D721Med (cell line): ENCODE measurements at regions not wholly inside any gene's neighbourhood (a gene's known extent, or its start where the extent isn't known, plus 50 kb on each side); places are given as distances from the start of the nearest gene placed in this dataset.

Experiments used
- DNase-seq: peaks from one replicate; pipeline ENCODE4 v3.0.0; 2011; ENCODE audit warnings: low spot score; ENCODE audit not compliant: insufficient read length
- FAIRE-seq: peaks from 2 replicates; lab custom pipeline; 2011; peaks lifted over from hg19 to GRCh38; lab: Jason Lieb, UNC
- CTCF ChIP-seq: IDR thresholded peaks from 2 replicates; pipeline ENCODE4 v1.5.1; 2012; ENCODE audit warnings: mild to moderate bottlenecking, control low read depth; ENCODE audit not compliant: insufficient read depth; ENCODE audit errors: missing control alignments

- DNase-seq (no peak), FAIRE-seq (no peak)
- no peak for TF ChIP-seq CTCF
Observed at GRCh38 chr17:15096511-15096910, 168.6 kb downstream of the PMP22 start.

- FAIRE-seq (no peak), DNase-seq (no peak)
- TF ChIP-seq CTCF: no peak
Observed at GRCh38 chr17:15095935-15096334, 169.2 kb downstream of the PMP22 start.

- no peak for FAIRE-seq
- TF ChIP-seq CTCF: no peak
- DNase-seq: no peak
Observed at GRCh38 chr17:15092762-15093161, 172.4 kb downstream of the PMP22 start.

GRCh38 chr17:15092261-15092660, 172.9 kb downstream of the PMP22 start:
- no peak for TF ChIP-seq CTCF
- DNase-seq (no peak), FAIRE-seq (no peak)

GRCh38 chr17:15091825-15092224, 173.3 kb downstream of the PMP22 start:
- no peak for FAIRE-seq
- no peak for DNase-seq

GRCh38 chr17:15090533-15090932, 174.6 kb downstream of the PMP22 start:
- no peak for DNase-seq
- no peak for FAIRE-seq
- no peak for TF ChIP-seq CTCF

More at GRCh38 chr17:15091825-15092224, 173.3 kb downstream of the PMP22 start:
- peak; percentile 17 for TF ChIP-seq CTCF

- no peak for FAIRE-seq
- DNase-seq: no peak
- no peak for TF ChIP-seq CTCF
Observed at GRCh38 chr17:15087946-15088345, 177.2 kb downstream of the PMP22 start.
